ENCODE measurements at regions not wholly inside any gene's neighbourhood (a gene's known extent, or its start where the extent isn't known, plus 50 kb on each side); places are given as distances from the start of the nearest gene placed in this dataset.

- TF ChIP-seq RAD21 (IDR thresholded peaks at IDR 0.05; ENCODE audit: low read length) (no peak), CTCF (conservative IDR thresholded peaks at IDR 0.05; ENCODE audit: low read depth, low read length) (no peak), POLR2A (IDR thresholded peaks at IDR 0.05; ENCODE audit: low read depth, low read length) (no peak), MAZ (IDR thresholded peaks at IDR 0.05; ENCODE audit: borderline replicate concordance, low read depth, low read length) (no peak), CHD1 (IDR thresholded peaks at IDR 0.05; ENCODE audit: low read depth, low read length) (no peak), MXI1 (IDR thresholded peaks at IDR 0.05; ENCODE audit: borderline replicate concordance, low read depth, low read length) (no peak), FOS (IDR thresholded peaks at IDR 0.05; ENCODE audit: low read depth, low read length) (no peak), BHLHE40 (IDR thresholded peaks at IDR 0.05; ENCODE audit: low read depth, low read length) (no peak), MAFK (IDR thresholded peaks at IDR 0.05; ENCODE audit: low read depth, low read length) (no peak), USF2 (IDR thresholded peaks at IDR 0.05; ENCODE audit: low read depth, low read length) (no peak), RCOR1 (IDR thresholded peaks at IDR 0.05; ENCODE audit: insufficient replicate concordance, low read length) (no peak), SMC3 (IDR thresholded peaks at IDR 0.05; ENCODE audit: low read depth, low read length) (no peak), CEBPB (IDR thresholded peaks at IDR 0.05; ENCODE audit: low read depth, low read length) (no peak)
These were observed 127.7 kb upstream of the PDGFD start for GRCh38 chr11:104291646-104292045.

Data from IMR-90 (cell line).